Neuronal stem cell (in vitro differentiated cells): ENCODE measurements at regions not wholly inside any gene's neighbourhood (a gene's known extent, or its start where the extent isn't known, plus 50 kb on each side); places are given as distances from the start of the nearest gene placed in this dataset.

ENCODE experiments used
- DNase-seq: peaks from one replicate; pipeline ENCODE4 v3.0.0-alpha.2; 2013; ENCODE audit warnings: low spot score
- H2AFZ ChIP-seq: one replicate; pipeline ENCODE4 v1.6.1; 2013; ENCODE audit warnings: mild to moderate bottlenecking, low read length, inconsistent platforms
- H2AK5ac ChIP-seq: 2 replicates; pipeline ENCODE4 v1.6.1; 2013; ENCODE audit warnings: low read depth, mild to moderate bottlenecking, inconsistent platforms, low read length, moderate library complexity, mixed read lengths
- H2BK120ac ChIP-seq: 2 replicates; pipeline ENCODE4 v1.6.1; 2013; ENCODE audit warnings: low read depth, mild to moderate bottlenecking, inconsistent platforms, low read length, moderate library complexity, mixed read lengths
- H2BK12ac ChIP-seq: one replicate; pipeline ENCODE4 v1.6.1; 2013; ENCODE audit warnings: low read length, inconsistent platforms
- H2BK15ac ChIP-seq: 2 replicates; pipeline ENCODE4 v1.6.1; 2013; ENCODE audit warnings: mild to moderate bottlenecking, low read length, inconsistent platforms, mixed read lengths
- H2BK5ac ChIP-seq: one replicate; pipeline ENCODE4 v1.6.1; 2013; ENCODE audit warnings: inconsistent platforms, mild to moderate bottlenecking, low read length, moderate library complexity
- H3K14ac ChIP-seq: one replicate; pipeline ENCODE4 v1.6.1; 2013; ENCODE audit warnings: low read length, inconsistent platforms
- H3K18ac ChIP-seq: 2 replicates; pipeline ENCODE4 v1.6.1; 2013; ENCODE audit warnings: low read length, inconsistent platforms
- H3K23ac ChIP-seq: 2 replicates; pipeline ENCODE4 v1.6.1; 2013; ENCODE audit warnings: low read depth, mild to moderate bottlenecking, mixed read lengths, low read length, inconsistent platforms; ENCODE audit not compliant: poor library complexity
- H3K27ac ChIP-seq: replicated peaks from 3 replicates; pipeline ENCODE4 v1.5.1; 2013; ENCODE audit warnings: low read length, inconsistent platforms
- H3K27me3 ChIP-seq, 3 experiments: 2 replicates each; pipeline ENCODE4 v1.6.1; 2013; ENCODE audit warnings: low read length in 3 of 3, mild to moderate bottlenecking in 2 of 3, inconsistent platforms in 1 of 3, low read depth in 1 of 3, mixed read lengths in 1 of 3, moderate library complexity in 1 of 3; ENCODE audit not compliant: control insufficient read depth in 3 of 3, insufficient read depth in 3 of 3
- H3K36me3 ChIP-seq, 2 donors: replicated peaks in 1 of 2; 2 replicates each; pipeline ENCODE4 v1.6.1; 2013; ENCODE audit warnings: low read length in 2 of 2; ENCODE audit not compliant: control insufficient read depth in 2 of 2, insufficient read depth in 2 of 2
- H3K4ac ChIP-seq: 2 replicates; pipeline ENCODE4 v1.6.1; 2013; ENCODE audit warnings: inconsistent platforms, mild to moderate bottlenecking, low read length, moderate library complexity
- H3K4me1 ChIP-seq, 2 donors: 1 replicate in 1 of 2; 2 replicates in 1 of 2; pipeline ENCODE4 v1.6.1; 2013; ENCODE audit warnings: low read length in 2 of 2, low read depth in 1 of 2; ENCODE audit not compliant: control insufficient read depth in 2 of 2, insufficient read depth in 1 of 2
- H3K4me2 ChIP-seq: one replicate; pipeline ENCODE4 v1.6.1; 2013; ENCODE audit warnings: mild to moderate bottlenecking, low read length, inconsistent platforms; ENCODE audit not compliant: insufficient read depth, poor library complexity, severe bottlenecking
- H3K4me3 ChIP-seq, 2 donors: 2 replicates each; pipeline ENCODE4 v1.5.1; 2013; ENCODE audit warnings: low read length in 2 of 2, mild to moderate bottlenecking in 2 of 2, inconsistent platforms in 1 of 2, moderate library complexity in 1 of 2
- H3K79me1 ChIP-seq: one replicate; pipeline ENCODE4 v1.6.1; 2013; ENCODE audit warnings: low read depth, mild to moderate bottlenecking, inconsistent platforms, low read length, moderate library complexity
- H3K9ac ChIP-seq: one replicate; pipeline ENCODE4 v1.6.1; 2013; ENCODE audit warnings: mild to moderate bottlenecking, low read depth, low read length, inconsistent platforms; ENCODE audit not compliant: poor library complexity
- H3K9me3 ChIP-seq, 2 donors: replicated peaks in 1 of 2; 2 replicates each; pipeline versions ENCODE3 to v1.6.1; 2013; ENCODE audit warnings: low read length in 2 of 2, mild to moderate bottlenecking in 2 of 2, inconsistent platforms in 1 of 2, low read depth in 1 of 2, mixed read lengths in 1 of 2, moderate library complexity in 1 of 2; ENCODE audit not compliant: control insufficient read depth in 2 of 2, insufficient read depth in 1 of 2
- H4K8ac ChIP-seq: one replicate; pipeline ENCODE4 v1.6.1; 2013; ENCODE audit warnings: low read depth, mild to moderate bottlenecking, inconsistent platforms, low read length, moderate library complexity
- H4K91ac ChIP-seq: one replicate; pipeline ENCODE4 v1.6.1; 2013; ENCODE audit warnings: low read length, low read depth, mild to moderate bottlenecking, inconsistent platforms; ENCODE audit not compliant: poor library complexity
- WGBS, 2 donors: extraction: QIAGEN DNeasy Blood & Tissue Kit; methylation state at CpG; one replicate each; pipeline ENCODE4 v1.1.7; 2013; ENCODE audit warnings: missing lambda C conversion rate in 2 of 2, mixed read lengths in 1 of 2; ENCODE audit not compliant: insufficient read length in 2 of 2, insufficient replicate concordance in 1 of 2; ENCODE audit errors: extremely low coverage in 2 of 2; 5-methylcytosine and 5-hydroxymethylcytosine counted together

GRCh38 chr5:96332535-96333366 lies 100.3 kb downstream of the PCSK1 start:
- Histone ChIP-seq H2BK5ac (no peak overlapping the region), H3K4me3 (no peak overlapping the region)

GRCh38 chr5:96331681-96332361 lies 101.2 kb downstream of the PCSK1 start:
- no CpG with 5 or more reads among the region's 2 CpGs for WGBS, 2 donors
- no peak overlapping the region for H2AFZ ChIP-seq
- H2BK5ac ChIP-seq, result no peak overlapping the region
- H2BK12ac ChIP-seq, result no peak overlapping the region
- no peak overlapping the region for H3K4ac ChIP-seq
- no peak overlapping the region for H2BK120ac ChIP-seq
- H3K23ac ChIP-seq, result no peak overlapping the region
- H4K8ac ChIP-seq, result no peak overlapping the region
- H3K4me3 ChIP-seq, result no peak overlapping the region
- H2BK15ac ChIP-seq, result no peak overlapping the region
- no peak overlapping the region for H3K27ac ChIP-seq
- no peak overlapping the region for H3K4me2 ChIP-seq
- no peak overlapping the region for H3K9ac ChIP-seq
- H3K36me3 ChIP-seq, result no peaks in the 10 kb centered on the region
- H3K4me1 ChIP-seq, result peaks cover 1 to 2% of the 10 kb centered on the region in 2 donors
- no peak overlapping the region for H3K14ac ChIP-seq
- no peak overlapping the region for H4K91ac ChIP-seq
- no peaks in the 10 kb centered on the region for H3K27me3 ChIP-seq
- H3K79me1 ChIP-seq, result no peaks in the 10 kb centered on the region
- H3K18ac ChIP-seq, result no peak overlapping the region
- no peak overlapping the region for H2AK5ac ChIP-seq
- no peak for DNase-seq
- no peaks in the 10 kb centered on the region for H3K9me3 ChIP-seq

More at GRCh38 chr5:96332535-96333366, 100.3 kb downstream of the PCSK1 start:
- H3K36me3 ChIP-seq, result no peaks in the 10 kb centered on the region
- H3K79me1 ChIP-seq, result no peaks in the 10 kb centered on the region
- no peak overlapping the region for H4K91ac ChIP-seq
- no peak overlapping the region for H4K8ac ChIP-seq
- no peak overlapping the region for H2BK12ac ChIP-seq
- no peaks in the 10 kb centered on the region for H3K27me3 ChIP-seq
- no peak overlapping the region for H3K27ac ChIP-seq
- H3K14ac ChIP-seq, result no peak overlapping the region
- no peak overlapping the region for H2BK120ac ChIP-seq
- no peak overlapping the region for H2AK5ac ChIP-seq
- H3K23ac ChIP-seq, result no peak overlapping the region
- no peak overlapping the region for H3K18ac ChIP-seq
- no peak overlapping the region for H2AFZ ChIP-seq
- H2BK15ac ChIP-seq, result no peak overlapping the region
- no peak overlapping the region for H3K4me2 ChIP-seq
- H3K9me3 ChIP-seq, result no peaks in the 10 kb centered on the region
- no peak for DNase-seq
- no peak overlapping the region for H3K9ac ChIP-seq
- H3K4ac ChIP-seq, result no peak overlapping the region
- WGBS, 2 donors, result no CpG with 5 or more reads among the region's 14 CpGs
- H3K4me1 ChIP-seq, result peaks cover 1 to 2% of the 10 kb centered on the region in 2 donors

GRCh38 chr5:96331210-96331609 lies 101.8 kb downstream of the PCSK1 start:
- Histone ChIP-seq H3K14ac (no peak overlapping the region), H3K27me3 (no peaks in the 10 kb centered on the region), H4K8ac (no peak overlapping the region), H3K18ac (no peak overlapping the region), H3K23ac (no peak overlapping the region), H2BK12ac (no peak overlapping the region), H3K79me1 (no peaks in the 10 kb centered on the region), H3K27ac (no peak overlapping the region), H3K4me1 (peaks cover under 1 to 2% of the 10 kb centered on the region in 2 donors), H3K4me2 (no peak overlapping the region), H2AK5ac (no peak overlapping the region), H2BK120ac (no peak overlapping the region), H2BK15ac (no peak overlapping the region), H2BK5ac (no peak overlapping the region), H4K91ac (no peak overlapping the region), H3K9me3 (no peaks in the 10 kb centered on the region), H2AFZ (no peak overlapping the region), H3K36me3 (no peaks in the 10 kb centered on the region), H3K9ac (no peak overlapping the region), H3K4ac (no peak overlapping the region), H3K4me3 (no peak overlapping the region)
- no CpG with 5 or more reads among the region's 3 CpGs for WGBS, 2 donors
- no peak for DNase-seq

GRCh38 chr5:96330530-96331140 lies 102.4 kb downstream of the PCSK1 start:
- no peak overlapping the region for H2BK12ac ChIP-seq
- H3K23ac ChIP-seq, result no peak overlapping the region
- no peak overlapping the region for H3K4me2 ChIP-seq
- no peak overlapping the region for H2AFZ ChIP-seq
- no peaks in the 10 kb centered on the region for H3K79me1 ChIP-seq
- H3K9ac ChIP-seq, result no peak overlapping the region
- H3K9me3 ChIP-seq, result no peaks in the 10 kb centered on the region
- no peak overlapping the region for H2BK120ac ChIP-seq
- H4K8ac ChIP-seq, result no peak overlapping the region
- no peak overlapping the region for H3K27ac ChIP-seq
- DNase-seq, result no peak
- no peak overlapping the region for H4K91ac ChIP-seq
- no peak overlapping the region for H2BK5ac ChIP-seq
- H3K4me3 ChIP-seq, result no peak overlapping the region
- H3K14ac ChIP-seq, result no peak overlapping the region
- no peak overlapping the region for H2BK15ac ChIP-seq
- no peaks in the 10 kb centered on the region for H3K4me1 ChIP-seq
- WGBS, 2 donors, result no CpG with 5 or more reads among the region's 4 CpGs
- no peak overlapping the region for H3K18ac ChIP-seq
- no peak overlapping the region for H3K4ac ChIP-seq
- no peaks in the 10 kb centered on the region for H3K36me3 ChIP-seq
- H3K27me3 ChIP-seq, result no peaks in the 10 kb centered on the region
- no peak overlapping the region for H2AK5ac ChIP-seq
